H9 (cell line): ENCODE measurements at regions not wholly inside any gene's neighbourhood (a gene's known extent, or its start where the extent isn't known, plus 50 kb on each side); places are given as distances from the start of the nearest gene placed in this dataset.

Experiments used
- DNase-seq: peaks from one replicate; pipeline ENCODE4 v3.0.0-alpha.2; 2017
- H2AFZ ChIP-seq: one replicate; pipeline ENCODE4 v1.6.1; 2013; ENCODE audit warnings: mild to moderate bottlenecking, low read length, control low read depth, moderate library complexity
- H2AK5ac ChIP-seq: 2 replicates; pipeline ENCODE4 v1.6.1; 2013; ENCODE audit warnings: low read length, control low read depth, mixed read lengths; ENCODE audit not compliant: insufficient read length
- H2BK120ac ChIP-seq: one replicate; pipeline ENCODE4 v1.6.1; 2013; ENCODE audit warnings: low read depth, mild to moderate bottlenecking, low read length, control low read depth, inconsistent platforms; ENCODE audit not compliant: poor library complexity, severe bottlenecking
- H2BK12ac ChIP-seq: 2 replicates; pipeline ENCODE4 v1.6.1; 2013; ENCODE audit warnings: low read length, control low read depth, mixed read lengths, low read depth; ENCODE audit not compliant: insufficient read length
- H2BK15ac ChIP-seq: 2 replicates; pipeline ENCODE4 v1.6.1; 2013; ENCODE audit warnings: low read depth, low read length, control low read depth
- H2BK20ac ChIP-seq: one replicate; pipeline ENCODE4 v1.6.1; 2013; ENCODE audit warnings: low read depth, mild to moderate bottlenecking, low read length, control low read depth, inconsistent platforms; ENCODE audit not compliant: poor library complexity, severe bottlenecking
- H2BK5ac ChIP-seq: 2 replicates; pipeline ENCODE4 v1.6.1; 2013; ENCODE audit warnings: low read length, control low read depth, mixed read lengths; ENCODE audit not compliant: insufficient read length
- H3K14ac ChIP-seq: 2 replicates; pipeline ENCODE4 v1.6.1; 2013; ENCODE audit warnings: low read length, control low read depth; ENCODE audit not compliant: insufficient read depth
- H3K18ac ChIP-seq: 2 replicates; pipeline ENCODE4 v1.6.1; 2013; ENCODE audit warnings: low read depth, mild to moderate bottlenecking, mixed read lengths, low read length, control low read depth; ENCODE audit not compliant: insufficient read length
- H3K23ac ChIP-seq: 2 replicates; pipeline ENCODE4 v1.6.1; 2013; ENCODE audit warnings: low read length, control low read depth, mixed read lengths, low read depth; ENCODE audit not compliant: insufficient read length
- H3K23me2 ChIP-seq: 2 replicates; pipeline ENCODE4 v1.6.1; 2013; ENCODE audit warnings: low read depth, mild to moderate bottlenecking, mixed read lengths, low read length, control low read depth; ENCODE audit not compliant: insufficient read length, poor library complexity, severe bottlenecking
- H3K27ac ChIP-seq: 2 replicates; pipeline ENCODE4 v1.5.1; 2013; ENCODE audit warnings: low read length, control low read depth, mixed read lengths, low read depth; ENCODE audit not compliant: insufficient read length
- H3K27me3 ChIP-seq: 2 replicates; pipeline ENCODE4 v1.6.1; 2013; ENCODE audit warnings: low read length, control low read depth, inconsistent platforms; ENCODE audit not compliant: insufficient read depth
- H3K4ac ChIP-seq: 2 replicates; pipeline ENCODE4 v1.6.1; 2013; ENCODE audit warnings: low read depth, mild to moderate bottlenecking, control low read depth, inconsistent platforms, low read length, moderate library complexity
- H3K4me1 ChIP-seq: 2 replicates; pipeline ENCODE4 v1.6.1; 2013; ENCODE audit warnings: low read length, control low read depth, inconsistent platforms; ENCODE audit not compliant: insufficient read depth
- H3K4me2 ChIP-seq: 2 replicates; pipeline ENCODE4 v1.6.1; 2013; ENCODE audit warnings: low read length, control low read depth, mixed read lengths; ENCODE audit not compliant: insufficient read length, insufficient read depth
- H3K56ac ChIP-seq: 2 replicates; pipeline ENCODE4 v1.6.1; 2013; ENCODE audit warnings: low read depth, mild to moderate bottlenecking, mixed read lengths, low read length, control low read depth; ENCODE audit not compliant: insufficient read length
- H3K79me1 ChIP-seq: 2 replicates; pipeline ENCODE4 v1.6.1; 2013; ENCODE audit warnings: low read depth, mild to moderate bottlenecking, moderate library complexity, low read length, control low read depth, inconsistent platforms; ENCODE audit not compliant: insufficient read depth, poor library complexity, severe bottlenecking
- H3K79me2 ChIP-seq: 2 replicates; pipeline ENCODE4 v1.6.1; 2013; ENCODE audit warnings: low read length, control low read depth, inconsistent platforms; ENCODE audit not compliant: insufficient read depth
- H3K9ac ChIP-seq: 2 replicates; pipeline ENCODE4 v1.6.1; 2013; ENCODE audit warnings: low read length, control low read depth, mixed read lengths; ENCODE audit not compliant: insufficient read length; ENCODE audit errors: extremely low read depth
- H3K9me3 ChIP-seq: one replicate; pipeline ENCODE4 v1.6.1; 2013; ENCODE audit warnings: low read depth, low read length, inconsistent platforms; ENCODE audit not compliant: control insufficient read depth
- H3T11ph ChIP-seq: one replicate; pipeline ENCODE4 v1.6.1; 2013; ENCODE audit warnings: mild to moderate bottlenecking, low read length, control low read depth, inconsistent platforms
- H4K20me1 ChIP-seq: one replicate; pipeline ENCODE4 v1.6.1; 2013; ENCODE audit not compliant: control insufficient read depth, insufficient read length, insufficient read depth
- H4K5ac ChIP-seq: 2 replicates; pipeline ENCODE4 v1.6.1; 2013; ENCODE audit warnings: low read depth, mild to moderate bottlenecking, mixed read lengths, low read length, control low read depth; ENCODE audit not compliant: insufficient read length
- H4K8ac ChIP-seq: replicated peaks from 2 replicates; pipeline ENCODE4 v1.6.1; 2013; ENCODE audit warnings: low read length, control low read depth, mixed read lengths, low read depth; ENCODE audit not compliant: insufficient read length
- H4K91ac ChIP-seq: 2 replicates; pipeline ENCODE4 v1.6.1; 2013; ENCODE audit warnings: low read depth, mild to moderate bottlenecking, moderate library complexity, mixed read lengths, low read length, control low read depth; ENCODE audit not compliant: insufficient read length
- H3K27ac Mint-ChIP-seq, 3 experiments: 2 replicates in 2 of 3; 3 replicates in 1 of 3; pipeline ENCODE4 v1.8.0; 2020 to 2021; ENCODE audit warnings: mixed read lengths in 3 of 3, mild to moderate bottlenecking in 1 of 3, moderate library complexity in 1 of 3
- H3K27me3 Mint-ChIP-seq: 2 replicates; pipeline ENCODE4 v1.8.0; 2021; ENCODE audit warnings: low read depth, mild to moderate bottlenecking, moderate library complexity, mixed read lengths
- H3K36me3 Mint-ChIP-seq, 3 experiments: 2 replicates in 2 of 3; 3 replicates in 1 of 3; pipeline ENCODE4 v1.8.0; 2020 to 2021; ENCODE audit warnings: low read depth in 3 of 3, mixed read lengths in 3 of 3; ENCODE audit not compliant: insufficient read depth in 1 of 3
- H3K4me1 Mint-ChIP-seq, 2 experiments: 2 replicates each; pipeline ENCODE4 v1.8.0; 2020; ENCODE audit warnings: mixed read lengths in 2 of 2
- H3K4me3 Mint-ChIP-seq, 2 experiments: 2 replicates in 1 of 2; 3 replicates in 1 of 2; pipeline ENCODE4 v1.8.0; 2020 to 2021; ENCODE audit warnings: mild to moderate bottlenecking in 2 of 2, mixed read lengths in 2 of 2, moderate library complexity in 1 of 2
- H3K9me3 Mint-ChIP-seq, 2 experiments: 2 replicates in 1 of 2; 3 replicates in 1 of 2; pipeline ENCODE4 v1.8.0; 2020; ENCODE audit warnings: mild to moderate bottlenecking in 2 of 2, mixed read lengths in 2 of 2, moderate library complexity in 1 of 2
- WGBS: extraction: QIAGEN DNeasy Blood & Tissue Kit; methylation state at CpG from one replicate; pipeline ENCODE4 v1.1.7; 2013; ENCODE audit warnings: missing lambda C conversion rate, low lambda C conversion rate, mixed read lengths; ENCODE audit not compliant: insufficient read length; ENCODE audit errors: extremely low coverage; 5-methylcytosine and 5-hydroxymethylcytosine counted together
- TF ChIP-seq, protein P1 (sequence below): fragments of 200-600 bp; sonication (generic); conservative IDR thresholded peaks from 3 replicates; pipeline ENCODE4 v1.8.0; 2021; ENCODE audit warnings: antibody characterized with exemption, mild to moderate bottlenecking

DNA sequence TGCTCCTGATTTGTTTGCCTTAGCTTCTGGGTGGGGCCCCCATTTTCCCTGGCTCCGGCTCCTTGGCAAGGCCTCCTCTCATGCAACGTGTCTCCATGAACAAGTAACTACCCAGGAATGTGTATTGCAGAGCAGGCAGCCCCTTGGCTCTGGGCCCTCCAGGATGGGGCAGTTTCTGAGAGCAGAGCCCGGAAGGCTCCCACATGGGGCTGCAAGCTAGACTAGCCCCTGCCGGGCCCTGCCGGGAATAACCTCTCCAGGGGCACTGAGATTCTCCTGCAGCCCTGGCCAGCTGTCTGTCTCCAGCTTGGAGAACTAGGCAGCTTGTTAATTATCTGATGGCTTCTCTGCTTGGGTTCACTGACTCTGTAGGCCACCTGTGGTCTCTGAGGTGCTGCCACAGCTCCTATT, 184.0 kb upstream of the INHBA start:
- peak overlapping the region in 1 of 3 experiments; percentile 30; a peak in 1 of 7 replicates for H3K27ac Mint-ChIP-seq
- Histone ChIP-seq H3K4me2 (no peak overlapping the region), H3K9ac (no peak overlapping the region)

More for the DNA sequence above, 184.0 kb upstream of the INHBA start:
- Histone ChIP-seq H2AK5ac (no peak overlapping the region), H3K79me2 (no peaks in the 10 kb centered on the region), H3K18ac (no peak overlapping the region), H3K79me1 (no peaks in the 10 kb centered on the region), H2BK120ac (no peak overlapping the region), H3K14ac (no peak overlapping the region), H3T11ph (no peak overlapping the region), H2BK12ac (no peak overlapping the region), H2BK5ac (no peak overlapping the region), H2BK20ac (no peak overlapping the region), H3K23me2 (no peaks in the 10 kb centered on the region), H4K5ac (no peak overlapping the region), H4K91ac (no peak overlapping the region), H3K27ac (no peak overlapping the region), H3K56ac (no peak overlapping the region), H3K27me3 (no peaks in the 10 kb centered on the region), H3K4ac (no peak overlapping the region), H2AFZ (no peak overlapping the region), H3K23ac (no peak overlapping the region), H4K8ac (no peak overlapping the region), H2BK15ac (no peak overlapping the region), H3K9me3 (no peaks in the 10 kb centered on the region), H4K20me1 (no peaks in the 10 kb centered on the region), H3K4me1 (0 out of 2 replicates have a peak, but pooled peaks cover 2% of the 10 kb centered on the region)
- no peaks in the 10 kb centered on the region; a peak in 1 of 7 replicates for H3K36me3 Mint-ChIP-seq
- H3K4me1 Mint-ChIP-seq: peaks cover 5 to 14% of the 10 kb centered on the region in 2 experiments
- no CpG with 5 or more reads among the region's 5 CpGs for WGBS
- TF ChIP-seq, protein P1, sequence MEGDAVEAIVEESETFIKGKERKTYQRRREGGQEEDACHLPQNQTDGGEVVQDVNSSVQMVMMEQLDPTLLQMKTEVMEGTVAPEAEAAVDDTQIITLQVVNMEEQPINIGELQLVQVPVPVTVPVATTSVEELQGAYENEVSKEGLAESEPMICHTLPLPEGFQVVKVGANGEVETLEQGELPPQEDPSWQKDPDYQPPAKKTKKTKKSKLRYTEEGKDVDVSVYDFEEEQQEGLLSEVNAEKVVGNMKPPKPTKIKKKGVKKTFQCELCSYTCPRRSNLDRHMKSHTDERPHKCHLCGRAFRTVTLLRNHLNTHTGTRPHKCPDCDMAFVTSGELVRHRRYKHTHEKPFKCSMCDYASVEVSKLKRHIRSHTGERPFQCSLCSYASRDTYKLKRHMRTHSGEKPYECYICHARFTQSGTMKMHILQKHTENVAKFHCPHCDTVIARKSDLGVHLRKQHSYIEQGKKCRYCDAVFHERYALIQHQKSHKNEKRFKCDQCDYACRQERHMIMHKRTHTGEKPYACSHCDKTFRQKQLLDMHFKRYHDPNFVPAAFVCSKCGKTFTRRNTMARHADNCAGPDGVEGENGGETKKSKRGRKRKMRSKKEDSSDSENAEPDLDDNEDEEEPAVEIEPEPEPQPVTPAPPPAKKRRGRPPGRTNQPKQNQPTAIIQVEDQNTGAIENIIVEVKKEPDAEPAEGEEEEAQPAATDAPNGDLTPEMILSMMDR: no peak
- no peaks in the 10 kb centered on the region; the same call in 1 of the 2 replicates for H3K27me3 Mint-ChIP-seq
- no peak overlapping the region for H3K4me3 Mint-ChIP-seq
- H3K9me3 Mint-ChIP-seq: no peaks in the 10 kb centered on the region
- peak; percentile 52 for DNase-seq
